GM12801 (cell line): ENCODE measurements at regions not wholly inside any gene's neighbourhood (a gene's known extent, or its start where the extent isn't known, plus 50 kb on each side); places are given as distances from the start of the nearest gene placed in this dataset.

Experiments
- CTCF ChIP-seq: IDR thresholded peaks from one replicate; pipeline ENCODE4 v1.5.1; 2011; ENCODE audit warnings: control low read depth; ENCODE audit not compliant: insufficient read length; ENCODE audit errors: extremely low read depth

- no peak for TF ChIP-seq CTCF
Observed at GRCh38 chr4:189414021-189414420, 526.7 kb upstream of the FRG1 start.

DNA sequence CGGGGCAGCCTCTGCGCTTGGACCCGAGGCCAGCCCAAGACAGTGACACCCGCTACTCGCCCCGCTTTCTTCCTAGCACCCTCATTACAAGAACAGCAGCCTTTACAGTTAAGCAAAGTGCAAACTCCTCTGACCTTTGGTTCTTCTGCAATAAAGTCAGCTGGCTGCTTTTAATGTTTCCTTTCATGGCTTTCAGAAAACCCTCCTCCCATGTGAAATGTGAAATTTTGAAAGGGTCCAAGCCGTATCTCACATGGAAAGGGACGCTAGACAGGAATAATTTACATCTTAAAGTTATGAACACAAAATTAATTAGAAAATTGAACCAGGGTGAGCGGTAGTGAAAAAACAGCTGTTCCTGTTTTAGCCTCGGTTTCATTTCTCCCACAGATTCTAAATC is 520.1 kb upstream of the FRG1 start:
- no peak for TF ChIP-seq CTCF

- TF ChIP-seq CTCF = no peak
Observed at GRCh38 chr4:189436207-189436606, 504.5 kb upstream of the FRG1 start.

DNA sequence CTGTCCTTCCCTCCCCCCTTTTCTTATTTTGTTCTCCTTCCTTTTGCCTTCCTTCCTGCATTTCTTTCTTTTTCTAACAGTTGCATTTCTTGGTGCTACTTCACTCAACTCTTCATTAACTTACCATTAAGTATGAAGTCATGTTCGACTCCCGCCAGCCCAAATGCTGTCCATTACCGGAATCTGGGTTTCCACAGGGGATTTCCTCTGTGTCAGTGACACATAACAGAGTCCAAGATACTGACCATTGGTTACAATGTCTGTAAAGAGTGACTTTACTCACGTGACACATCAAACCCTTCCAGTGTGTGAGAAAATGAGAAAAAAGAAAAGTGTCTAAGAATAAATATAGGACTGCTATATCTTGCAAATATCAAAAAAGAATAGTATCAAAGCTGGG is 500.0 kb upstream of the FRG1 start:
- no peak for TF ChIP-seq CTCF

DNA sequence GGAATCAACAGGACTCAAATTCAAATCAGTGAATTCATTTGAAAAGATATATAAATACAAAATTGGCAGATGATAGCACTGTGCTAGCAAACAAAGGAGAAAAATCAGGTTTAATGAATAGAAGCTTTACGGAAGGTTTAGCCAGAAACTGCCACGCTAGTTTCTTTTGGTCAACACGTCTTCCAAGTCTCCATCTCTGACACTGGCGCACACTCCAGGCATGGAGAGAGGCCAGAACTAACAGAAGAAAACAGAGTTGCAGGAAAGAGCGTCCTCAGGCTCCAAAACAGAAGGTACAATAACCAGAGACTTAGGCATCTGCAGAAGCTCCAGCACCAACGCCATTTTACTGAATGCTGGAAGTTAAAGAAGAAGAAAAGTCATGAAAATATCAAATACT is 497.3 kb upstream of the FRG1 start:
- TF ChIP-seq CTCF = no peak

DNA sequence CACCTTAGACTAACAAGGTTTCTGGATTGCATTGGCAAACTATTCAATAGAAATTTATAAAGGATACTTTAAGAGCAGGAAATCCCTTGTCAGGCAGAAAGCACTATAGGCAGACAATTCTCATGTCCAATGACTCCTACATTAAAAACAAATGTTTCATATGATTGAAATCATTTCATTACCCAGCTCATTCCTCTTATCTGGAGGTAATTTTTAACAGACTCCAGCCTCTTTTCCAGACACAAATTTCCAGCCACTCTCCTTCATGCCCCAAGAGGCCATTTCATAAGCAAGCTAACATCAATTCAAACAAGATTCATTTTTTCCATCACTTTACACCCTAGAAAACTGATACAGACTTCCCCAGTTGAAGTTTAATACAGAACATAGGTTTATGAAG is 495.1 kb upstream of the FRG1 start:
- no peak for TF ChIP-seq CTCF

DNA sequence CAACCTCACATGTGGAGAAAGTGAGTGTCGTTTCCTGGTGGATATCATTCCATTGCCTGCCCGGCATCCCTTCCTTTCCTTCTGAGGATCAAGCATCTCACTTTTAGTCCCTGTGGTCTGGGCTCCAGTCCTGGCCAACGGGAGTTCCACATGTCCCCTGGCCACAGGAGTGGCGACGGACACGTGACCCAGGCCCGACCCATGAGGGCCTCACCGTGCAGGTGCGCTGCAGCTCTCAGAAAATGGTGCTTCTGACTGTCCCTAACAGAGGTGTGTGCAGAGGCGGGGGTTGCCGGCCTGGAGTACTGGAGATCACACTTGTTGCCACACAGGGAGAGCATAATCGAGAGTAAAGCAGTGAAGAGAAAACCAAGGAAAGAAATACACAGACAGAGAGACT is 476.9 kb upstream of the FRG1 start:
- no peak for TF ChIP-seq CTCF

DNA sequence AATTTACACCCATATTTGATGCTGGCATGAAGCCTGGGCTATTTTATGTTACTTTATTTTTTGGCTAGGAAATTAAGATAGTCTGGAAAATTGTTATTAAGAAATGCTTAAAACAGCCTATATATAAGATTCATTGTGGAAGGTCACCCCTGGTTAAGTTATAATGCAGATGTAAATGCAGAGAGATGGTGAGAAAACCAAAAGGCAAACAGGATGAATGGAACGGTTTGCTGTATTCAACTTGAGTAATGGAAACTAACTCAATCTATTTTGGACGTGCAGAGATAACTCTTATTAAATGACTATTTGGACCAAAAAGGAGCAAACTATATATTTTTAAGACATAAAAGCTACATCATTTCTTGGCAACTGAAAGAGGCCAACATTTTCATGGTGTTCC is 446.3 kb upstream of the FRG1 start:
- no peak for TF ChIP-seq CTCF
